Activated CD4-positive, alpha-beta T cell treated with anti-CD3 and anti-CD28 coated beads, Interleukin-2, amount 50 U/mL, for 1 hour (primary cell): ENCODE measurements at regions not wholly inside any gene's neighbourhood (a gene's known extent, or its start where the extent isn't known, plus 50 kb on each side); places are given as distances from the start of the nearest gene placed in this dataset.

ENCODE experiments used
- DNase-seq: peaks from one replicate; pipeline ENCODE4 v3.0.0-alpha.2; 2020

DNA sequence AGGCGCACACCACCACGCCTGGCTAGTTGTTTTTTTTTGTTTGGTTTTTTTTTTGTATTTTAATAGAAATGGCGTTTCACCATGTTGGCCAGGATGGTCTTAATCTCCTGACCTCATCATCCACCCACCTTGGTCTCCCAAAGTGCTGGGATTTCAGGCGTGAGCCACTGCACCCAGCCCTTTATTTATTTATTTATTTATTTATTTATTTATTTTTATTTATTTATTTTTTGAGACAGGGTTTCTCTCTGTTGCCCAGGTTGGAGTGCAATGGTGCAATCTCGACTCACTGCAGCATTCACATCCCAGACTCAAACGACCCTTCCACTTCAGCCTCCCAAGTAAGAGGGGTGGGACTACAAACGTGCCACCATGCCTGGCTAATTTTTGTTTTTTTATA is 63.0 kb upstream of the ADAMTSL1 start:
- no peak for DNase-seq

DNA sequence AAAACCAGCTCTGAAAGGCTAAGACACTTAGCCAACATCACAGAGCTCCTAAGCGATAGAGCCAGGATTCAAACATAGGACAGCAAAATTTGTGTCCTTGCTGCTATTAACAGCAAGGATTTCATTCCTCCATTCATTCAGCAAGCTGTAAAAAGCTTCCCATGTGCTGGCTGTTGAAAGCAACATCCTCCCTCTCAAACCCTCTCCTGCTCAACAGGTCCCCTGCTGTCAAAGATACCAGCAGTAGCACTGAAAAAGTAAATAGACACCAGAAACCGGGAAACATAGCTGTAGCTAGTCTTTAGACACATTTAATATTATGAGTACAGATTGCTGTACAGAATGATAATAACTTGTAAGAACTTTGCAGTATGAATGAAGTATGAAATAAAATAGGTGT is 52.6 kb upstream of the ADAMTSL1 start:
- no peak for DNase-seq

DNA sequence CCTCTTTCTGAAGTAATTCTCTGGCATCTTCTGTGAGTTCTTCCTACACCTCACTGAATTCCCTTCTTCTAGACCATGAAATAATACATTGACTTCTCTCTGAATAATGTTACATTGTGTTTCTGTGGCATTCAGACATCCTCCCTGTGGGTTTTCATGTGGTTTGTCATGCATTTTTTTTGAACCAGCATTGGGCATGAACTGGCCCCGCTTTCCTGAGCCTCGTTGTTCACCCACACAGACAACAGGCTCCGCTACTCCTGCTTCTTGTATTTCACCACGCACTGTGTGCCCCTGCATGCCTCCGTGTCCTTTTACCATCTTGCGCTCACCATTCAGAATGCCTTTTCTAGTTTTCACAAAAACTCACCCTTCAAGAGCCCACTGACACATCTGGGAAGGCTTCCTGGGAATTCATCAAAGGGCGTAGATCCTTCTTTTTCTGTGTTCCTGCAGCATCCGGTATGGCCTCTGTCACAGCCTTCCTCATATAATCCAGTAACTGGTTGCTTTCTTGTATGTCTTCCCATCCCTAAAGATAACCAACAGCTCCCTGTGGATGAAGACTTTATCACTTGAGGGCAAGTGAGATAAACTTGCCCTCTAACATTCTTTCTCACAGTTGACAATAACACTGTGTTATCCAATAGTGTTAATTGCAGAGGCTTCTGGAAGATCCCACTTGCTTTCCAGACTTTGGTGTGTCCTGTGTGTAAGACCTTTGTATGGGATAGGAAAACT is 51.5 kb upstream of the ADAMTSL1 start:
- DNase-seq = no peak

DNA sequence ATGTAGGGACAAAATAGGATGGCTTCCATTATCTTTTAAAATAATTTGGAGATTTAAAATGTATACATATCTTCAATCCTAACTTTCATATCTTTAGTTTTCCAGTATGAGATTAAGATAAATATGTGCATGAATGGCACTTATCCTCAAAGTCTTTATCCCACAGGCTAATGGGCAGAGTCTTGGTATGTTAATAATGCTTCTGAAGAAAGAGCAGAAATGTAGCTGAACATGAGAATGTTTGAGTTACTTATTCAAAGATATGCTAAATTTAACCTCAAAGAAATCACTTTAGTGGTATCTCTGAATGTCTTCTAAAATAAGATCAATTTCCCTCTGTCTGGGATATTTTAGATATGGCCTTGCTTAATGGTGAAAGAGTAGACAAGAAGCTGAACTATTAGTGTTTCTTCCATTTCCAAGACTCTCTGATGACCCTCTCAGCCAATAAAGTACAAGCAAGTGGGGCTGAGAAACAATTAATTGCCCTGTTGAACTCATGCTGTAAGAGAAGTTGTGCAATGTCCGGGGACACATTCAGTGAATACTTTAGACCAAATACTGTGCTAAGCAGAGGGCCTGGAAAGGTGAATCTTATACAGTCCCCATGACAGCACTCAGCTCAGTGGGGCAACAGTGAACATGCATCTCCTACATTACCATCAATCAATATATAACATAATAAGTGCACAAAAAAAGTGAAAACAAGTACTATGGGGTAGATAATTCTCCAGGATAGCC is 50.0 kb upstream of the ADAMTSL1 start:
- no peak for DNase-seq
